ENCODE measurements at regions not wholly inside any gene's neighbourhood (a gene's known extent, or its start where the extent isn't known, plus 50 kb on each side); places are given as distances from the start of the nearest gene placed in this dataset.
"Not testable (repeated sequence)": the region's sequence is repeated elsewhere in the genome, so short reads cannot be mapped to it uniquely, and the experiment has no call there.

DNA sequence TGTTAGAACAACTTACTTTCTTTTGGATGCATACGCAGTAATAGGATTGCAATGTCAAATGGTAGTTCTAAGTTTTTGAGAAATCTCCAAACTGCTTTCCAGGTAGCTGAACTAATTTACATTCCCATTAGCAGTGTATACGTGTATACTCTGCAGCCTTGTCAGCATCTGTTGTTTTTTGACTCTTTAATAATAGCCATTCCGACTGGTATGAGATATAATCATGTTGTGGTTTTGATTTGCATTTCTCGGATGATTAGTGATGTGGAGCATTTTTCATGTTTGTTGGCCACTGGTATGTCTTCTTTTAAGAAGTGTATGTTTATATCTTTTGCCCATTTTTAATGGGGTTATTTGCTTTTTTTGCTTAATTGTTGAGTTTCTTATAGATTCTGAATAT, 76.9 kb upstream of the HNRNPA1L2 start:
- DNase-seq, result not testable (repeated sequence)

DNA sequence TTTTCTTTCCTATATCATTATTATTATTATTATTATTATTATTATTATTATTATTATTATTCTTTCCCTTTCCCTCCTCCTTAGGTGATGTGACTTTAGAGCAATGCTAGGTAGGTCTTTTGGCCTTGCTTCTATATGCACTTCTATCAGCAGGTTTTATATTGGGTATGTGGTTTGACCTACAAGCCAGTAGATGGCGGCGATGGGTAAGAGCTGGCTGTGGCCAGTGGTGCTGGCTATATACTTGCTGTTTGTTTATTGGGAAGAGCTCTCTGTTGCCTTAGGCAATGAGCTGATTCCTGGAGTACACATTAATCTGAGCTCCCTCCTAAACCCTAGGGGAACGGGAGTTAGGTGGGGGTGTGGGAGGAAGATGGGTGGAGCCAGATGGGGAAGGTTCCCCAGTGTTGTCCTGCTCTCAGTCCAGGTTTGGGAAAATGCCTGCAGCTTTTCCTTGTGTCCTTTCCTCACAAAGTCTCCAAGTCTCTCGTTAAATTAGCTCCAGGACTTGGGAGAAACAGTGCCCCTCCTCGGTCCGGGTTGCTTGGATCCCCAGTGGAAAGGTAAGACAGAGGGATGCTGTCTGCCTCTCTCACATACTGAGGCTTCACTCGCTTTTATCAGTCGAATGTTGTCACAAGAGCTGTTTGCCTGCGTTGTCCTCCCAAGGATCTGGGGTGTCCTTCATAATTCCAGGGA, 72.2 kb upstream of the HNRNPA1L2 start:
- DNase-seq, result peak; percentile 36

DNA sequence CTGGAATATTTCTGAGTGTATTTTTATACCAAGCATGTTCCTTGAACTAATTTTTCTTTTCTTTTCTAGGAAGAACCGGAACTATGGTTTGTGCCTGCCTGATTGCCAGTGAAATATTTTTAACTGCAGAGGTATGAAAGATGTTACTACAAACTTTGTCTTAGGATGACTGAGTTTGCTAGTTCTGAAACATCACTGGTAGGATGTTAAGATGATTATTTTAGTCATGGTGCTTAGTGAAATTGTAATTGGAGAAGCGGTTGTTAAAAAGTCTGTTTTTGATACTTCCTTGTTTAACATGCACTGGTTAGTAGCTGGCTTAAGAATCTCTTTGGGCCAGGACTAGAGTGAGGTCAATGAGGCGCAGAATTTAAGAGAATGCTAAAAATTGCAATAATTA, 71.1 kb upstream of the HNRNPA1L2 start:
- DNase-seq, result not testable (repeated sequence)

DNA sequence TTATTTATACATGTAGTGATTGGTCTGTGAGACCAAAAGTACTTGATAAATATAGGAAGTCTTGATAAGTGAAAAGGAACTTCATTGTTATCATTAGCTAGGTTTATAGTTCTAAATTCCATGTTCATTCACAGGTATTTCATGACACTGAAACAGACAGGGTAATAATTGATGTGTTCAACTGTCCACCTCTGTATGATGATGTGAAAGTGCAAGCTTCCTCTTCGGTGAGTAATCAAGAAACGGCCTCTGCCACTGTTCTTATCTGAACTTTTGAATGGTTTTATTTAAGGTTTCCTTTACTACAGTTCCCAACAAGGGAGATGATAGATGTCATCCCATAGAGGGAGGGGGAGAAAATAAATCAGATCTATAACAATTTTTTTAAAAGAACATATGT, 59.3 kb upstream of the HNRNPA1L2 start:
- not testable (repeated sequence) for DNase-seq
